K562 (cell line): ENCODE measurements at regions not wholly inside any gene's neighbourhood (a gene's known extent, or its start where the extent isn't known, plus 50 kb on each side); places are given as distances from the start of the nearest gene placed in this dataset.

Experiments
- ATAC-seq: fragments of 200-7000 bp; cut with Tn5 transposase; 3 replicates; pipeline ENCODE4 v1.9.1; 2020; ENCODE audit warnings: moderate library complexity
- BruUV-seq: library from RNA; stranded (reverse); fragments of 400-500 nt; replicated peaks from 2 replicates; lab custom pipeline; 2021; lab: Mats Ljungman, UMichigan
- CTCF ChIA-PET: fragments of 300-600 bp; formaldehyde crosslinking; extraction: SDS; loops from one replicate; lab custom pipeline; 2021; ENCODE audit warnings: low intra/inter-chr PET ratio; lab: Yijun Ruan, JAX
- POLR2A ChIA-PET: fragments of 300-600, 350-650 bp; sonication (Branson Sonifier 250); formaldehyde crosslinking; extraction: SDS; loops from one replicate; lab custom pipeline; 2021; ENCODE audit warnings: antibody characterized with exemption, inconsistent platforms; lab: Yijun Ruan, JAX
- DNase-seq, 4 experiments: peaks; one replicate each; pipeline versions ENCODE4 v3.0.0 to v3.0.0-alpha.2; 2011 to 2018; ENCODE audit warnings: low spot score in 3 of 4, mixed read lengths in 3 of 4; ENCODE audit errors: extremely low read depth in 1 of 4
- FAIRE-seq: peaks from 2 replicates; lab custom pipeline; 2011; peaks lifted over from hg19 to GRCh38; lab: Jason Lieb, UNC
- H2AFZ ChIP-seq: 2 replicates; pipeline ENCODE4 v1.6.0; 2011; ENCODE audit warnings: low read depth, low read length, control low read depth, inconsistent platforms
- H3K27ac ChIP-seq: fragments of 200-600 bp; 3 replicates; pipeline ENCODE4 v1.8.0; 2011; ENCODE audit warnings: low read depth, mild to moderate bottlenecking, control low read depth, inconsistent platforms, low read length, moderate library complexity, mixed read lengths; ENCODE audit errors: extremely low read depth
- H3K27me3 ChIP-seq, 2 experiments: fragments of 300-600 bp in 1 of 2; 2 replicates in 1 of 2; 3 replicates in 1 of 2; pipeline versions ENCODE4 v1.6.0 to v1.8.0; 2011; ENCODE audit warnings: inconsistent platforms in 2 of 2, low read length in 2 of 2, mild to moderate bottlenecking in 1 of 2, mixed read lengths in 1 of 2, moderate library complexity in 1 of 2; ENCODE audit not compliant: control insufficient read depth in 2 of 2, insufficient read depth in 2 of 2
- H3K36me3 ChIP-seq: fragments of 300-600 bp; 3 replicates; pipeline ENCODE4 v1.8.0; 2011; ENCODE audit warnings: mild to moderate bottlenecking, low read length, inconsistent platforms; ENCODE audit not compliant: control insufficient read depth, insufficient read depth
- H3K4me1 ChIP-seq, 2 experiments: fragments of 200-600 bp in 1 of 2; replicated peaks in 1 of 2; 2 replicates in 1 of 2; 3 replicates in 1 of 2; pipeline versions ENCODE4 v1.5.1 to v1.8.0; 2011; ENCODE audit warnings: inconsistent platforms in 2 of 2, low read length in 2 of 2, mild to moderate bottlenecking in 1 of 2, mixed read lengths in 1 of 2, moderate library complexity in 1 of 2; ENCODE audit not compliant: control insufficient read depth in 2 of 2, insufficient read depth in 2 of 2
- H3K4me2 ChIP-seq: 2 replicates; pipeline ENCODE4 v1.6.1; 2011; ENCODE audit warnings: low read length, control low read depth, inconsistent platforms, mixed read lengths; ENCODE audit not compliant: insufficient read depth
- H3K4me3 ChIP-seq: fragments of 200-600 bp; sonication (generic), shearing (Covaris generic); 2 replicates; pipeline ENCODE4 v1.5.1; 2016; ENCODE audit warnings: control low read depth, inconsistent platforms
- H3K79me2 ChIP-seq: fragments of 200-600 bp; 3 replicates; pipeline ENCODE4 v1.8.0; 2011; ENCODE audit warnings: low read length, inconsistent platforms; ENCODE audit not compliant: control insufficient read depth, insufficient read depth
- H3K9ac ChIP-seq, 2 experiments: 2 replicates each; pipeline versions ENCODE4 v1.6.0 to v1.6.1; 2011; ENCODE audit warnings: low read depth in 2 of 2, low read length in 2 of 2, control low read depth in 1 of 2, inconsistent platforms in 1 of 2, mild to moderate bottlenecking in 1 of 2, mixed read lengths in 1 of 2; ENCODE audit not compliant: insufficient read depth in 1 of 2
- H3K9me1 ChIP-seq: one replicate; pipeline ENCODE4 v1.6.0; 2011; ENCODE audit warnings: inconsistent platforms, mild to moderate bottlenecking, low read length, moderate library complexity; ENCODE audit not compliant: control insufficient read depth, insufficient read depth
- H3K9me3 ChIP-seq: replicated peaks from 2 replicates; pipeline ENCODE4 v1.5.1; 2011; ENCODE audit warnings: low read depth, low read length, inconsistent platforms; ENCODE audit not compliant: control insufficient read depth, insufficient read depth
- H4K20me1 ChIP-seq: replicated peaks from 2 replicates; pipeline ENCODE4 v1.6.1; 2011; ENCODE audit warnings: low read length, inconsistent platforms, mixed read lengths; ENCODE audit not compliant: control insufficient read depth, insufficient read depth
- ARHGAP35 ChIP-seq: fragments of 450-650 bp; IDR thresholded peaks from 2 replicates; pipeline ENCODE4 v1.6.1; 2018; ENCODE audit not compliant: partially characterized antibody
- CHD1 ChIP-seq: fragments of 200-600 bp; sonication (generic); IDR thresholded peaks from one replicate; pipeline ENCODE4 v1.6.1; 2012; ENCODE audit warnings: mild to moderate bottlenecking, moderate library complexity, low read length, inconsistent platforms
- CREB3 ChIP-seq: fragments of 450-650 bp; conservative IDR thresholded peaks from 2 replicates; pipeline ENCODE4 v1.6.1; 2016; ENCODE audit warnings: missing genetic modification characterization, low read depth, mild to moderate bottlenecking, missing compliant biosample characterization, moderate library complexity
- CREM ChIP-seq: IDR thresholded peaks from 2 replicates; pipeline ENCODE4 v1.6.1; 2014; ENCODE audit warnings: antibody characterized with exemption, low read depth
- FIP1L1 ChIP-seq: fragments of 200-400 bp; formaldehyde crosslinking; IDR thresholded peaks from 2 replicates; pipeline ENCODE4 v1.6.1; 2018; ENCODE audit warnings: mild to moderate bottlenecking, low read depth, low read length; ENCODE audit not compliant: poor library complexity, severe bottlenecking
- HDAC1 ChIP-seq, 2 experiments: fragments of 450-650 bp; IDR thresholded peaks; 2 replicates each; pipeline ENCODE4 v1.6.1; 2016 to 2017; ENCODE audit warnings: inconsistent platforms in 1 of 2, mild to moderate bottlenecking in 1 of 2, moderate library complexity in 1 of 2
- KLF16 ChIP-seq: IDR thresholded peaks from 2 replicates; pipeline ENCODE4 v1.6.1; 2016; ENCODE audit warnings: antibody characterized with exemption
- MTF1 ChIP-seq: fragments of 250-450 bp; sonication (Bioruptor Pico); IDR thresholded peaks from 2 replicates; pipeline ENCODE4 v1.9.0; 2021; ENCODE audit warnings: moderate library complexity, mild to moderate bottlenecking, inconsistent platforms, borderline replicate concordance
- PTRF ChIP-seq: fragments of 450-650 bp; IDR thresholded peaks from 2 replicates; pipeline ENCODE4 v1.6.1; 2016; ENCODE audit warnings: mild to moderate bottlenecking, missing genetic modification characterization, missing compliant biosample characterization
- RHOXF2B ChIP-seq: fragments of 250-450 bp; sonication (Bioruptor Pico); conservative IDR thresholded peaks from 2 replicates; pipeline ENCODE4 v1.5.1; 2021
- XRCC5 ChIP-seq: fragments of 200-400 bp; formaldehyde crosslinking; IDR thresholded peaks from 2 replicates; pipeline ENCODE4 v1.6.1; 2017; ENCODE audit warnings: low read depth, mild to moderate bottlenecking, low read length
- ZNF347 ChIP-seq: fragments of 450-650 bp; formaldehyde crosslinking; IDR thresholded peaks from 2 replicates; pipeline ENCODE4 v1.4.0; 2020; ENCODE audit warnings: low read depth, mild to moderate bottlenecking, moderate library complexity
- ZNF395 ChIP-seq: fragments of 200-800 bp; sonication (Bioruptor generic); IDR thresholded peaks from 2 replicates; pipeline ENCODE4 v1.6.1; 2017; ENCODE audit warnings: missing genetic modification characterization, missing compliant biosample characterization
- ZNF445 ChIP-seq: fragments of 250-450 bp; sonication (Bioruptor Pico); IDR thresholded peaks from 2 replicates; pipeline ENCODE4 v1.4.0; 2020; ENCODE audit warnings: low read depth, mild to moderate bottlenecking, moderate library complexity
- WGBS: fragments of 100-300 bp; shearing (Covaris generic); methylation state at CpG from one replicate; pipeline ENCODE4 v1.1.6; 2016; ENCODE audit warnings: low coverage, mixed read lengths; ENCODE audit not compliant: insufficient coverage; ENCODE audit errors: missing lambda C conversion rate; 5-methylcytosine and 5-hydroxymethylcytosine counted together
- in situ Hi-C: fragments of 300-500 bp; cut with MboI; formaldehyde crosslinking; loops from 4 replicates; pipeline ENCODE4 v1.15.0; 2018; ENCODE audit warnings: inconsistent platforms, mixed read lengths
- intact Hi-C: fragments of 100-400 bp; cut with micrococcal nuclease; formaldehyde crosslinking; loops from 2 replicates; pipeline ENCODE4 v1.14.2; 2022
- TF ChIP-seq, protein P1 (sequence below): fragments of 250-450 bp; sonication (Bioruptor Pico); IDR thresholded peaks from 2 replicates; pipeline ENCODE4 v1.5.0; 2021
- TF ChIP-seq, protein P2 (sequence below): fragments of 450-650 bp; formaldehyde crosslinking; conservative IDR thresholded peaks from 2 replicates; pipeline ENCODE4 v1.4.0; 2022; ENCODE audit warnings: mild to moderate bottlenecking, missing genetic modification characterization

GRCh38 chr3:59540696-59541095 lies 490.9 kb upstream of the CFAP20DC start:
- Histone ChIP-seq H3K4me1 (no peaks in the 10 kb centered on the region; a peak in 2 of 5 replicates), H2AFZ (no peak overlapping the region), H3K4me2 (no peak overlapping the region), H3K4me3 (no peak overlapping the region), H3K79me2 (no peaks in the 10 kb centered on the region), H3K27me3 (no peaks in the 10 kb centered on the region), H3K9me3 (no peaks in the 10 kb centered on the region), H3K9ac (no peak overlapping the region), H3K36me3 (no peaks in the 10 kb centered on the region), H3K9me1 (no peaks in the 10 kb centered on the region), H4K20me1 (no peaks in the 10 kb centered on the region), H3K27ac (no peak overlapping the region)
- in situ Hi-C loops (no loop called here), intact Hi-C loops (no loop called here)
- CTCF ChIA-PET = no interaction called here
- POLR2A ChIA-PET = no interaction called here
- FAIRE-seq (no peak), ATAC-seq (no peak), DNase-seq (no peak)
- no TSS peak for BruUV-seq
- WGBS = 0% methylated on average over 4 of the region's 5 CpGs
- TF ChIP-seq MTF1 (no peak), HDAC1 (IDR thresholded peaks at IDR 0.05) (no peak), ZNF395 (CRISPR knock-in tag) (no peak), CHD1 (no peak), CREM (no peak), RHOXF2B (CRISPR knock-in tag) (no peak), PTRF (tag) (no peak), ZNF347 (CRISPR knock-in tag) (no peak), XRCC5 (no peak), ZNF445 (no peak), ARHGAP35 (no peak), KLF16 (no peak), CREB3 (tag) (no peak), FIP1L1 (no peak)
- TF ChIP-seq, protein P1, sequence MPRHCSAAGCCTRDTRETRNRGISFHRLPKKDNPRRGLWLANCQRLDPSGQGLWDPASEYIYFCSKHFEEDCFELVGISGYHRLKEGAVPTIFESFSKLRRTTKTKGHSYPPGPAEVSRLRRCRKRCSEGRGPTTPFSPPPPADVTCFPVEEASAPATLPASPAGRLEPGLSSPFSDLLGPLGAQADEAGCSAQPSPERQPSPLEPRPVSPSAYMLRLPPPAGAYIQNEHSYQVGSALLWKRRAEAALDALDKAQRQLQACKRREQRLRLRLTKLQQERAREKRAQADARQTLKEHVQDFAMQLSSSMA (CRISPR knock-in tag) = no peak
- TF ChIP-seq, protein P2, sequence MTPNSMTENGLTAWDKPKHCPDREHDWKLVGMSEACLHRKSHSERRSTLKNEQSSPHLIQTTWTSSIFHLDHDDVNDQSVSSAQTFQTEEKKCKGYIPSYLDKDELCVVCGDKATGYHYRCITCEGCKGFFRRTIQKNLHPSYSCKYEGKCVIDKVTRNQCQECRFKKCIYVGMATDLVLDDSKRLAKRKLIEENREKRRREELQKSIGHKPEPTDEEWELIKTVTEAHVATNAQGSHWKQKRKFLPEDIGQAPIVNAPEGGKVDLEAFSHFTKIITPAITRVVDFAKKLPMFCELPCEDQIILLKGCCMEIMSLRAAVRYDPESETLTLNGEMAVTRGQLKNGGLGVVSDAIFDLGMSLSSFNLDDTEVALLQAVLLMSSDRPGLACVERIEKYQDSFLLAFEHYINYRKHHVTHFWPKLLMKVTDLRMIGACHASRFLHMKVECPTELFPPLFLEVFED = no peak
